HepG2 (cell line): ENCODE measurements at regions not wholly inside any gene's neighbourhood (a gene's known extent, or its start where the extent isn't known, plus 50 kb on each side); places are given as distances from the start of the nearest gene placed in this dataset.

Experiments
- BORCS8-MEF2B ChIP-seq: sonication (generic); formaldehyde crosslinking; IDR thresholded peaks from 2 replicates; pipeline ENCODE4 v1.8.0; 2022; ENCODE audit warnings: mild to moderate bottlenecking, missing genetic modification reagents
- CTCF ChIP-seq: sonication (generic); formaldehyde crosslinking; IDR thresholded peaks from 2 replicates; pipeline ENCODE4 v1.5.0; 2020; ENCODE audit warnings: mild to moderate bottlenecking, missing genetic modification reagents, moderate library complexity
- ELF4 ChIP-seq: sonication (generic); formaldehyde crosslinking; IDR thresholded peaks from 2 replicates; pipeline ENCODE4 v1.5.0; 2020; ENCODE audit warnings: missing genetic modification reagents, mild to moderate bottlenecking, moderate library complexity, borderline replicate concordance
- HNF1B ChIP-seq: sonication (generic); formaldehyde crosslinking; IDR thresholded peaks from 2 replicates; pipeline ENCODE4 v1.5.1; 2020; ENCODE audit warnings: mild to moderate bottlenecking, moderate library complexity, missing genetic modification reagents
- HOXA7 ChIP-seq: sonication (generic); formaldehyde crosslinking; IDR thresholded peaks from 2 replicates; pipeline ENCODE4 v1.8.1; 2022; ENCODE audit warnings: mild to moderate bottlenecking, missing genetic modification reagents, moderate library complexity
- ISL2 ChIP-seq: sonication (generic); formaldehyde crosslinking; IDR thresholded peaks from 2 replicates; pipeline ENCODE4 v1.5.0; 2020; ENCODE audit warnings: missing genetic modification reagents
- NCOA5 ChIP-seq: sonication (generic); formaldehyde crosslinking; IDR thresholded peaks from 2 replicates; pipeline ENCODE4 v1.4.0; 2020; ENCODE audit warnings: missing genetic modification reagents
- NFYB ChIP-seq: sonication (generic); formaldehyde crosslinking; IDR thresholded peaks from 2 replicates; pipeline ENCODE4 v1.4.0; 2020; ENCODE audit warnings: missing genetic modification reagents
- RAD21 ChIP-seq: fragments of 450-650 bp; formaldehyde crosslinking; IDR thresholded peaks from 2 replicates; pipeline ENCODE4 v1.5.0; 2020; ENCODE audit warnings: mild to moderate bottlenecking
- SIN3B ChIP-seq: fragments of 150-350 bp; IDR thresholded peaks from 2 replicates; pipeline ENCODE4 v1.6.1; 2014; ENCODE audit warnings: low read length
- SP5 ChIP-seq: IDR thresholded peaks from 2 replicates; pipeline ENCODE4 v1.6.1; 2016; ENCODE audit warnings: low read depth, borderline replicate concordance
- STAG1 ChIP-seq: sonication (generic); formaldehyde crosslinking; IDR thresholded peaks from 2 replicates; pipeline ENCODE4 v1.4.0; 2020; ENCODE audit warnings: missing genetic modification reagents
- SUZ12 ChIP-seq: fragments of 150-350 bp; IDR thresholded peaks from 2 replicates; pipeline ENCODE4 v1.6.1; 2014; ENCODE audit warnings: low read depth, low read length
- TCF12 ChIP-seq, 2 experiments: fragments of 450-650 bp in 1 of 2; sonication (generic) in 1 of 2; formaldehyde crosslinking in 1 of 2; IDR thresholded peaks; 2 replicates each; pipeline versions ENCODE4 v1.6.1 to v1.8.0; 2017 to 2022; ENCODE audit warnings: antibody characterized with exemption in 1 of 2, mild to moderate bottlenecking in 1 of 2, missing genetic modification reagents in 1 of 2, moderate library complexity in 1 of 2
- TOE1 ChIP-seq: sonication (generic); formaldehyde crosslinking; IDR thresholded peaks from 2 replicates; pipeline ENCODE4 v1.4.0; 2020; ENCODE audit warnings: mild to moderate bottlenecking, missing genetic modification reagents
- XRCC5 ChIP-seq: fragments of 200-400 bp; formaldehyde crosslinking; optimal IDR thresholded peaks from 2 replicates; pipeline ENCODE3; 2017; ENCODE audit warnings: mild to moderate bottlenecking, low read length
- ZBTB21 ChIP-seq: sonication (generic); formaldehyde crosslinking; IDR thresholded peaks from 2 replicates; pipeline ENCODE4 v1.4.0; 2020; ENCODE audit warnings: missing genetic modification reagents
- ZFY ChIP-seq: sonication (generic); formaldehyde crosslinking; IDR thresholded peaks from 2 replicates; pipeline ENCODE4 v1.4.0; 2020; ENCODE audit warnings: missing genetic modification reagents
- ZNF121 ChIP-seq: sonication (generic); formaldehyde crosslinking; IDR thresholded peaks from 2 replicates; pipeline ENCODE4 v1.5.0; 2020; ENCODE audit warnings: mild to moderate bottlenecking, missing genetic modification reagents
- ZNF501 ChIP-seq: sonication (generic); formaldehyde crosslinking; IDR thresholded peaks from 2 replicates; pipeline ENCODE4 v1.5.1; 2020; ENCODE audit warnings: mild to moderate bottlenecking, moderate library complexity, missing genetic modification reagents
- ZNF563 ChIP-seq: sonication (generic); formaldehyde crosslinking; IDR thresholded peaks from 2 replicates; pipeline ENCODE4 v1.8.0; 2022; ENCODE audit warnings: mild to moderate bottlenecking, moderate library complexity, missing genetic modification reagents
- ZNF687 ChIP-seq: sonication (generic); formaldehyde crosslinking; IDR thresholded peaks from 2 replicates; pipeline ENCODE4 v1.5.1; 2020; ENCODE audit warnings: mild to moderate bottlenecking, missing genetic modification reagents, moderate library complexity
- ZNF776 ChIP-seq: sonication (generic); formaldehyde crosslinking; IDR thresholded peaks from 2 replicates; pipeline ENCODE4 v1.4.0; 2020; ENCODE audit warnings: mild to moderate bottlenecking, missing genetic modification reagents

DNA sequence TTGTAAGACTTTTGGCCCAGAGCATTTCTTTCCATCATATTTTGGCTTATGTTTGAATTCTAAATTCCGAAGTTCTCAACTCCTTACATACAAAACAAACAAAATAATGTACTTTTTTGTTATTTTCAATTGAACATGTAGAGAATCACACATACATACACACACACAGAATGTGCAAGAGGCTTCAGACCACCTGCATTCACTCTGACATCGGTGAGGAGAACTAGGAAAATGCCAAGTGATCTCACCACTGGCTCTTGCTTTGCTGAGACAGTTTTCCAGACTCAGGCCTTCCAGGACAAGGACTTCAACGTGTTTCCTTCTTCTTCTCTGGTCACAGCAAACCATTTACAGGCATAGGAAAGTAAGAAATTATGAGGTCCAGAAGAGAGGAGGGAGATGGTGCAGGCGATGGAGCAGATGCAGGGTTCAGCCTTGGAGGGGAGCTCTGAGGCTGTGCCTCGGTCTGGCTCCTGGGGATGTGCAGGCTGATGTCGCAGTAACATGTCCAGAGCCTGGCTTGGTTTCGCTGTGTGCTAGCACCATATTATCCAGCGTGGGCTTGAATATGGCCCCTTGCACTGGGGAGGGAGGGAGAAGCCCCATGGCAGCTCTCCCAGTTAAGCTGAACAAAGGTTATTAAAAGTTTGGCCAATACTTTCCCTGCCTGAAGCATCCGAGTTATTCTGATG lies 93.4 kb downstream of the DACT2 start (continued):
- peak; percentile 18; the same call in 1 of the 2 replicates for TF ChIP-seq ZNF687 (CRISPR knock-in tag)
- 0 out of 2 replicates have a peak, but pooled peaks have one; percentile 14 for TF ChIP-seq RAD21 (CRISPR knock-in tag)
- TF ChIP-seq HNF1B (CRISPR knock-in tag): no peak
- TF ChIP-seq ELF4 (CRISPR knock-in tag): no peak
- no peak for TF ChIP-seq ZNF501 (CRISPR knock-in tag)
- TF ChIP-seq NCOA5 (CRISPR knock-in tag): no peak
- no peak for TF ChIP-seq BORCS8-MEF2B (CRISPR knock-in tag)
- TF ChIP-seq CTCF (CRISPR knock-in tag): peak; percentile 65
- no peak for TF ChIP-seq ZNF776 (CRISPR knock-in tag)
- no peak for TF ChIP-seq ISL2 (CRISPR knock-in tag)
- no peak for TF ChIP-seq ZNF563 (CRISPR knock-in tag)
- no peak for TF ChIP-seq ZFY (CRISPR knock-in tag)
- TF ChIP-seq ZBTB21 (CRISPR knock-in tag): no peak
- no peak for TF ChIP-seq SP5 (CRISPR knock-in tag)
- TF ChIP-seq NFYB (CRISPR knock-in tag): no peak
- no peak for TF ChIP-seq HOXA7
- peak; percentile 73 for TF ChIP-seq STAG1 (CRISPR knock-in tag)
- no peak for TF ChIP-seq TCF12 (IDR thresholded peaks at IDR 0.05)
- no peak for TF ChIP-seq TCF12 (CRISPR knock-in tag; IDR thresholded peaks at IDR 0.05)
- TF ChIP-seq SUZ12: no peak
- no peak for TF ChIP-seq XRCC5
- no peak for TF ChIP-seq SIN3B
- TF ChIP-seq TOE1 (CRISPR knock-in tag): no peak
- TF ChIP-seq ZNF121 (CRISPR knock-in tag): no peak
